ENCODE measurements at regions not wholly inside any gene's neighbourhood (a gene's known extent, or its start where the extent isn't known, plus 50 kb on each side); places are given as distances from the start of the nearest gene placed in this dataset.

DNA sequence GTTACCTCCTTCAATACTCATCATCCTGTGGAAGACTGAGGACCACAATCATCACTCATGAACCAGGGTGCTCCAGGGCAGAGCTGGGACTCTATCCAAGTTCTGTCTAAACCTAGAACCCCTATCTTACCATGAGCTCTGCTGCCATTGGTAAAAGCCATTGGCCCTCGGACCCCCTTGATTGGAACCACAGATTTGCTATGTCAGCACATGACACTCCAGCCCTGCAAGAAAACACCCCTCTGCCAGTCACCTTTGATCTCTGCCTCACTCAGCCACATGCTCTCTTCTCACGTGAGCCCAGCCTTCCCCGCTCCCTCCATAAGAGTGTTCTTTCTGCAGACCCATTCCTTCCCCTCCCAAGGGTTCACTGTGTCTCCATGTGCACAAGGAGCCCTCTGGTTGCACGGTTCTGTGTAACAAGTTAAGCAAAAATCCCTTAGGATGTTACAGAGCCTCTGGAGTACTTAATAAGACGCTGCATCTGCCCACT is 468.8 kb upstream of the DYNLRB2 start:
- H3K4me3 ChIP-seq: no peak overlapping the region
- no peaks in the 10 kb centered on the region for H3K27me3 ChIP-seq
- peaks cover 0 to 11% (median 0%) of the 10 kb centered on the region in 3 donors for H3K9me3 ChIP-seq
- no peaks in the 10 kb centered on the region for H3K4me1 ChIP-seq
- no peak for ATAC-seq
- no peaks in the 10 kb centered on the region for H3K36me3 ChIP-seq
- no peak overlapping the region for H3K27ac ChIP-seq
- WGBS, 2 donors (ENCODE audit: low coverage in 1 of 2): 79 to 86% methylated on average over 1 to 5 of the region's 5 CpGs
- TF ChIP-seq POLR2AphosphoS5 (IDR thresholded peaks at IDR 0.05) (no peak), EP300 (IDR thresholded peaks at IDR 0.05) (no peak)

DNA sequence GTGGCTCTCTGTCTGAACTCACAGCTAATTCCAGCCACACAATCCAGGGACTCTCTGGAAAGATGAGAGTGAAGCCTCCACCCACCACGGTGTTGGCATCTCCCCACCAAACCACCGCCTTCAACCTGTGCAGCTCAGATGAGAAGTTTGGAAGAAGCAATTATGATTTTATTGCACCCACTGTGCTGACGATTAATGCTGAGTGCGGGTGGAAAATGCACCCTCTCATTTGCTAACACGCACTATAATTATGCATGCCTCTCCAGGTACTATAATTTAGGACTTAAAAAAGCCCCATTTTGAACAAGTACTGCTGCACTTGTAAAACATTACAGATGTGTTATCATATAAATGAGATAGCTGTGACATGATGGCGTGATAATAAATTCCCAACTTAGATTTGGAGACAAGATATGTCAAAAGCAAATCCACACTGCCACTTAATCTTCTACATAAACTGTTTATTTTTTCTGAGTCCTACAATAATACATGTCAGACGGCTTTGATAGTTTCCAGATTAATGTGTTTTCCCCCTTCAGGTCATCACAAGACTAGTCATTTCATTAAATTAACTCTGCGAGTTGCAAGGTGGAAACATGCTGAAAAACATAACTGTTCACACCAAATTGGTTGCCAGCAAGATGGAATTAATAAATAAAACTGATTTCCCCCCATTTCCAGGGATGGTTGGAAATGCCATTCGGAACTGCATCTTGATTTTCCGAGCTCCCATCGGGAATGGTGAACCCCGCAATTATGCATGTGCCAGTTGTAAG is 466.5 kb upstream of the MAF start:
- TF ChIP-seq POLR2AphosphoS5 (IDR thresholded peaks at IDR 0.05) (no peak), EP300 (IDR thresholded peaks at IDR 0.05) (no peak), POLR2A (IDR thresholded peaks at IDR 0.05) (no peak)
- TF ChIP-seq, protein P1, sequence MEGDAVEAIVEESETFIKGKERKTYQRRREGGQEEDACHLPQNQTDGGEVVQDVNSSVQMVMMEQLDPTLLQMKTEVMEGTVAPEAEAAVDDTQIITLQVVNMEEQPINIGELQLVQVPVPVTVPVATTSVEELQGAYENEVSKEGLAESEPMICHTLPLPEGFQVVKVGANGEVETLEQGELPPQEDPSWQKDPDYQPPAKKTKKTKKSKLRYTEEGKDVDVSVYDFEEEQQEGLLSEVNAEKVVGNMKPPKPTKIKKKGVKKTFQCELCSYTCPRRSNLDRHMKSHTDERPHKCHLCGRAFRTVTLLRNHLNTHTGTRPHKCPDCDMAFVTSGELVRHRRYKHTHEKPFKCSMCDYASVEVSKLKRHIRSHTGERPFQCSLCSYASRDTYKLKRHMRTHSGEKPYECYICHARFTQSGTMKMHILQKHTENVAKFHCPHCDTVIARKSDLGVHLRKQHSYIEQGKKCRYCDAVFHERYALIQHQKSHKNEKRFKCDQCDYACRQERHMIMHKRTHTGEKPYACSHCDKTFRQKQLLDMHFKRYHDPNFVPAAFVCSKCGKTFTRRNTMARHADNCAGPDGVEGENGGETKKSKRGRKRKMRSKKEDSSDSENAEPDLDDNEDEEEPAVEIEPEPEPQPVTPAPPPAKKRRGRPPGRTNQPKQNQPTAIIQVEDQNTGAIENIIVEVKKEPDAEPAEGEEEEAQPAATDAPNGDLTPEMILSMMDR (IDR thresholded peaks at IDR 0.05): no peak
- Histone ChIP-seq H3K27me3 (no peaks in the 10 kb centered on the region), H3K36me3 (no peaks in the 10 kb centered on the region), H3K9me3 (peaks cover 0 to 11% (median 0%) of the 10 kb centered on the region in 3 donors), H3K4me1 (no peaks in the 10 kb centered on the region), H3K4me3 (no peak overlapping the region), H3K27ac (no peak overlapping the region)
- 72 to 81% methylated on average over 9 to 12 of the region's 12 CpGs for WGBS, 2 donors (ENCODE audit: low coverage in 1 of 2)
- ATAC-seq: no peak

- Histone ChIP-seq H3K9me3 (peaks cover 0 to 11% (median 0%) of the 10 kb centered on the region in 3 donors), H3K27ac (no peak overlapping the region), H3K4me1 (no peaks in the 10 kb centered on the region), H3K36me3 (no peaks in the 10 kb centered on the region), H3K27me3 (no peaks in the 10 kb centered on the region), H3K4me3 (no peak overlapping the region)
- TF ChIP-seq POLR2A (IDR thresholded peaks at IDR 0.05) (no peak), EP300 (IDR thresholded peaks at IDR 0.05) (no peak), POLR2AphosphoS5 (IDR thresholded peaks at IDR 0.05) (no peak)
- TF ChIP-seq, protein P1 (IDR thresholded peaks at IDR 0.05): no peak
- WGBS, 2 donors (ENCODE audit: low coverage in 1 of 2): 92 to 93% methylated on average over 2 to 3 of the region's 3 CpGs
- ATAC-seq: no peak
These were observed 465.0 kb upstream of the MAF start for GRCh38 chr16:80065541-80065940.

- Histone ChIP-seq H3K36me3 (no peaks in the 10 kb centered on the region), H3K4me3 (no peak overlapping the region), H3K27ac (no peak overlapping the region), H3K4me1 (peaks cover 0 to 9% (median 0%) of the 10 kb centered on the region in 3 donors), H3K9me3 (no peaks in the 10 kb centered on the region), H3K27me3 (no peaks in the 10 kb centered on the region)
- ATAC-seq: no peak
- WGBS, 2 donors (ENCODE audit: low coverage in 1 of 2): 30 to 78% methylated on average over 4 of the region's 4 CpGs
- TF ChIP-seq POLR2A (IDR thresholded peaks at IDR 0.05) (no peak), POLR2AphosphoS5 (IDR thresholded peaks at IDR 0.05) (no peak), EP300 (IDR thresholded peaks at IDR 0.05) (no peak)
- TF ChIP-seq, protein P1 (IDR thresholded peaks at IDR 0.05): no peak
These were observed 463.2 kb upstream of the MAF start for GRCh38 chr16:80063713-80064069.

DNA sequence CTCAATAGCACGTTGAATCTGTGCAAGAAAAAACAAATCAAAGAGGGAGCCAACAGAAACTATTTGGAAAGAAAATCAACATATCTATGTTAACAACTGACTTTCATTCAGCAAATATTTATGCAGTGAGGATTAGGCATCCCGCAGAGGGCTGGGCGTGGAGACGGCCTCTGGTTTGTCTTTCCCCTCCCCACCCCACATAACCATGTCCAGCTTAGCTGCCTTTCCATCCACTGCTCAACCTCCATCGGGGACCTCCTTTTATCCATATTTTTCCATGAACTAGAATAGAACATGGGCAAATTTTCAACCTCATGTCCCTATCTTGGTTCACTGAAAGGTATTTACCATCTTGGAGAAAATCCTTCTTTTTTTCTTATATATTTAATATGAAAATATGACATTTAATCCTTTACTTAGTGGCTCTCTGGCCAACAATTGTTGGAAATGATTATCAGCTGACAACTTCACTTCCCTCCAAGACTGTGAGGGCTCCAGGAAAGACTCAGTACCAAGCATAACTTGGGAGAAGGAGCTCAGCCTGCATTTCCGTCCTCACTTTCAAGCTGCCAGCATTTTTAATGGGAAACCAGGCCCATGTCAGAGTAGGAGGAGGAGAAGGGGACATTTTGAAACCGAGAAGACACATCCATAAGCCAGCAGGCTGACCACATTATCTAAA is 462.6 kb upstream of the MAF start:
- no peak for ATAC-seq
- Histone ChIP-seq H3K27me3 (no peaks in the 10 kb centered on the region), H3K4me1 (peaks cover 0 to 14% (median 3%) of the 10 kb centered on the region in 3 donors), H3K27ac (no peak overlapping the region), H3K9me3 (no peaks in the 10 kb centered on the region), H3K36me3 (no peaks in the 10 kb centered on the region), H3K4me3 (no peak overlapping the region)
- TF ChIP-seq EP300 (IDR thresholded peaks at IDR 0.05): no peak
- TF ChIP-seq POLR2AphosphoS5 (IDR thresholded peaks at IDR 0.05): no peak
- no peak for TF ChIP-seq POLR2A (IDR thresholded peaks at IDR 0.05)
- TF ChIP-seq, protein P1 (IDR thresholded peaks at IDR 0.05): no peak
- 51 to 64% methylated on average over 6 to 7 of the region's 7 CpGs for WGBS, 2 donors (ENCODE audit: low coverage in 1 of 2)
